ENCODE measurements at regions not wholly inside any gene's neighbourhood (a gene's known extent, or its start where the extent isn't known, plus 50 kb on each side); places are given as distances from the start of the nearest gene placed in this dataset.

- TF ChIP-seq FOXP2 (optimal IDR thresholded peaks at IDR 0.05; ENCODE audit: borderline replicate concordance, extremely low read depth, extremely low read length, insufficient read depth): no peak
- TF ChIP-seq POLR2AphosphoS5 (IDR thresholded peaks at IDR 0.05; ENCODE audit: low read depth, low read length): no peak
- TF ChIP-seq SIN3A (IDR thresholded peaks at IDR 0.05; ENCODE audit: borderline replicate concordance, insufficient read depth, low read length): no peak
- no peak for TF ChIP-seq TAF1 (IDR thresholded peaks at IDR 0.05; ENCODE audit: borderline replicate concordance, insufficient read depth, low read length)
Observed at GRCh38 chr6:65996096-65996495, 289.1 kb upstream of the EYS start.

- TF ChIP-seq SIN3A (IDR thresholded peaks at IDR 0.05; ENCODE audit: borderline replicate concordance, insufficient read depth, low read length) (no peak), FOXP2 (optimal IDR thresholded peaks at IDR 0.05; ENCODE audit: borderline replicate concordance, extremely low read depth, extremely low read length, insufficient read depth) (no peak), REST (IDR thresholded peaks at IDR 0.05; ENCODE audit: insufficient read depth in 1 of 2, low read depth in 2 of 2, low read length in 2 of 2) (no peak), TAF1 (IDR thresholded peaks at IDR 0.05; ENCODE audit: borderline replicate concordance, insufficient read depth, low read length) (no peak), POLR2AphosphoS5 (IDR thresholded peaks at IDR 0.05; ENCODE audit: low read depth, low read length) (no peak)
Observed at GRCh38 chr6:65989676-65990075, 282.6 kb upstream of the EYS start.

GRCh38 chr6:65988006-65988405 lies 281.0 kb upstream of the EYS start:
- TF ChIP-seq TAF1 (IDR thresholded peaks at IDR 0.05; ENCODE audit: borderline replicate concordance, insufficient read depth, low read length): no peak
- no peak for TF ChIP-seq FOXP2 (optimal IDR thresholded peaks at IDR 0.05; ENCODE audit: borderline replicate concordance, extremely low read depth, extremely low read length, insufficient read depth)
- no peak for TF ChIP-seq REST (IDR thresholded peaks at IDR 0.05; ENCODE audit: insufficient read depth in 1 of 2, low read depth in 2 of 2, low read length in 2 of 2)
- no peak for TF ChIP-seq POLR2AphosphoS5 (IDR thresholded peaks at IDR 0.05; ENCODE audit: low read depth, low read length)
- TF ChIP-seq SIN3A (IDR thresholded peaks at IDR 0.05; ENCODE audit: borderline replicate concordance, insufficient read depth, low read length): no peak

- TF ChIP-seq FOXP2 (optimal IDR thresholded peaks at IDR 0.05; ENCODE audit: borderline replicate concordance, extremely low read depth, extremely low read length, insufficient read depth) (no peak), SIN3A (IDR thresholded peaks at IDR 0.05; ENCODE audit: borderline replicate concordance, insufficient read depth, low read length) (no peak), POLR2AphosphoS5 (IDR thresholded peaks at IDR 0.05; ENCODE audit: low read depth, low read length) (no peak), TAF1 (IDR thresholded peaks at IDR 0.05; ENCODE audit: borderline replicate concordance, insufficient read depth, low read length) (no peak), REST (IDR thresholded peaks at IDR 0.05; ENCODE audit: insufficient read depth in 1 of 2, low read depth in 2 of 2, low read length in 2 of 2) (no peak)
Observed at GRCh38 chr6:65984089-65984488, 277.1 kb upstream of the EYS start.

- no peak for TF ChIP-seq SIN3A (IDR thresholded peaks at IDR 0.05; ENCODE audit: borderline replicate concordance, insufficient read depth, low read length)
- TF ChIP-seq REST (IDR thresholded peaks at IDR 0.05; ENCODE audit: insufficient read depth in 1 of 2, low read depth in 2 of 2, low read length in 2 of 2): no peak
- TF ChIP-seq TAF1 (IDR thresholded peaks at IDR 0.05; ENCODE audit: borderline replicate concordance, insufficient read depth, low read length): no peak
- no peak for TF ChIP-seq POLR2AphosphoS5 (IDR thresholded peaks at IDR 0.05; ENCODE audit: low read depth, low read length)
- TF ChIP-seq FOXP2 (optimal IDR thresholded peaks at IDR 0.05; ENCODE audit: borderline replicate concordance, extremely low read depth, extremely low read length, insufficient read depth): no peak
Observed at GRCh38 chr6:65979120-65979519, 272.1 kb upstream of the EYS start.
